Chondrocyte (in vitro differentiated cells): ENCODE measurements at regions not wholly inside any gene's neighbourhood (a gene's known extent, or its start where the extent isn't known, plus 50 kb on each side); places are given as distances from the start of the nearest gene placed in this dataset.

Experiments used
- DNase-seq: peaks from one replicate; pipeline ENCODE4 v3.0.0; 2021; ENCODE audit warnings: mixed read lengths, low spot score
- H3K27ac Mint-ChIP-seq: one replicate; pipeline ENCODE4 v1.8.0; 2021; ENCODE audit warnings: mild to moderate bottlenecking, moderate library complexity, mixed read lengths; ENCODE audit not compliant: unreplicated experiment
- H3K27me3 Mint-ChIP-seq: 2 replicates; pipeline ENCODE4 v1.8.0; 2021; ENCODE audit warnings: low read depth, mixed read lengths
- H3K36me3 Mint-ChIP-seq: 2 replicates; pipeline ENCODE4 v1.8.0; 2021; ENCODE audit warnings: low read depth, mixed read lengths
- H3K4me1 Mint-ChIP-seq: 2 replicates; pipeline ENCODE4 v1.8.0; 2021; ENCODE audit warnings: low read depth, mild to moderate bottlenecking, mixed read lengths
- H3K4me3 Mint-ChIP-seq: one replicate; pipeline ENCODE4 v1.8.0; 2021; ENCODE audit warnings: mild to moderate bottlenecking, moderate library complexity, mixed read lengths; ENCODE audit not compliant: unreplicated experiment
- H3K9me3 Mint-ChIP-seq: 2 replicates; pipeline ENCODE4 v1.8.0; 2021; ENCODE audit warnings: low read depth, mixed read lengths
- TF ChIP-seq, protein P1 (sequence below): fragments of 200-600 bp; sonication (generic); IDR thresholded peaks from 2 replicates; pipeline ENCODE4 v1.5.0; 2021; ENCODE audit warnings: antibody characterized with exemption, mild to moderate bottlenecking, moderate library complexity

DNA sequence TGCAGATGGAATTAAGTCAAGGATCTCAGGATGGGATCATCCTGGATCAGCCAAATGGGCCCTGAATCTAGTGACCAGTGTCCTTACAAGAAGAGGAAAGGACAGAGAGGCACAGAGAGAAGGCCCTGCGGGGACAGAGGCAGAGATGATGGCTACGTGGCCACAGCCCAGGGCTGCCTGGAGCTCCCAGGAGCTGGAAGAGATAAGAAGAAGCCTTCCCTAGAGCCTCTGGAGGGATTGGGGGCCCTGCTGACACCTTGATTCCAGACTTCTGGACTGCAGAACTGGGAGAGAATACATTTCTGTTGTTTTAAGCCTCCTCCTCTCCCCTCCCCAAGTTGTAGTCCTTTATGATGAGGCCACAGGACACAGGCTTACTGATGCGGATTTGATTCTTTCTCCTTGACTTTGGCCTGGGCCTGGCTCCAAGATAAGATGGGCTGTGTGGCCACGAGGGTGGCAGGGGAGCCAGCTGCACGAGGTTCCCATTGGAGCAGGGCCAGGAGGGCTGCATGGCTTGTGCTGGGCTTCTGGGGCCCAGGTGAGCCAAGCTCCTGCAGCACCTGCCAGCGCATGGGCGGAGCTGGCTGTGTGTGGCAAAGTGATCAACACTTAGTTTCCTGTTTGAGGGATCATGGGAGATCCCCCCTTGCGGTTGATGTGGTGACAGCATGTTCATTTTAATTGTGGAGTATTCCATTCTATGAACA lies 146.1 kb downstream of the IRF8 start:
- peak; percentile 56 for DNase-seq
- H3K27me3 Mint-ChIP-seq, result peaks cover 63% of the 10 kb centered on the region
- H3K4me3 Mint-ChIP-seq, result no peak overlapping the region
- H3K36me3 Mint-ChIP-seq, result no peaks in the 10 kb centered on the region
- H3K27ac Mint-ChIP-seq, result no peak overlapping the region
- H3K4me1 Mint-ChIP-seq, result no peaks in the 10 kb centered on the region
- H3K9me3 Mint-ChIP-seq, result no peaks in the 10 kb centered on the region
- TF ChIP-seq, protein P1, sequence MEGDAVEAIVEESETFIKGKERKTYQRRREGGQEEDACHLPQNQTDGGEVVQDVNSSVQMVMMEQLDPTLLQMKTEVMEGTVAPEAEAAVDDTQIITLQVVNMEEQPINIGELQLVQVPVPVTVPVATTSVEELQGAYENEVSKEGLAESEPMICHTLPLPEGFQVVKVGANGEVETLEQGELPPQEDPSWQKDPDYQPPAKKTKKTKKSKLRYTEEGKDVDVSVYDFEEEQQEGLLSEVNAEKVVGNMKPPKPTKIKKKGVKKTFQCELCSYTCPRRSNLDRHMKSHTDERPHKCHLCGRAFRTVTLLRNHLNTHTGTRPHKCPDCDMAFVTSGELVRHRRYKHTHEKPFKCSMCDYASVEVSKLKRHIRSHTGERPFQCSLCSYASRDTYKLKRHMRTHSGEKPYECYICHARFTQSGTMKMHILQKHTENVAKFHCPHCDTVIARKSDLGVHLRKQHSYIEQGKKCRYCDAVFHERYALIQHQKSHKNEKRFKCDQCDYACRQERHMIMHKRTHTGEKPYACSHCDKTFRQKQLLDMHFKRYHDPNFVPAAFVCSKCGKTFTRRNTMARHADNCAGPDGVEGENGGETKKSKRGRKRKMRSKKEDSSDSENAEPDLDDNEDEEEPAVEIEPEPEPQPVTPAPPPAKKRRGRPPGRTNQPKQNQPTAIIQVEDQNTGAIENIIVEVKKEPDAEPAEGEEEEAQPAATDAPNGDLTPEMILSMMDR, result no peak

DNA sequence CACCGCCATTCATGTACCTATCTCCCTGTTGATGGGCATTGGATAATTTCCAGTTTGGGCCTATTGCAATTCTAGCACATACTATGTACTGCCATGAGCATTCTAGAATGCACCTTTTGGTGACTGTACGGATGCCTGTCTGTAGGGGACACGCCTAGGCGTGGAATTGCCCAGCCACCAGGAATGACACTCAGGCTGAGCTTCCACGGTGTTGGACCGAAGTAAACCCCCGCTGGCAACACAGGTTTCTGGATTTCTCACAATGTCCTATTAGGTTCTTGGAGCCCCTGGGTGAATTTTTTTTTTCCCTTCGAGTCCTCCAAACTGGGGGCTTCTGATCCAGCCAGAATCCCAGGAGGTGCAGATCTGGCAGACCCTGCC lies 146.6 kb downstream of the IRF8 start:
- Mint-ChIP-seq H3K36me3 (no peaks in the 10 kb centered on the region), H3K4me3 (no peak overlapping the region), H3K27ac (no peak overlapping the region), H3K9me3 (no peaks in the 10 kb centered on the region), H3K4me1 (no peaks in the 10 kb centered on the region), H3K27me3 (peaks cover 65% of the 10 kb centered on the region)
- TF ChIP-seq, protein P1, result no peak
- DNase-seq, result peak; percentile 26

- Mint-ChIP-seq H3K4me3 (no peak overlapping the region), H3K4me1 (no peaks in the 10 kb centered on the region), H3K36me3 (no peaks in the 10 kb centered on the region), H3K27ac (no peak overlapping the region), H3K9me3 (no peaks in the 10 kb centered on the region), H3K27me3 (peaks cover 66% of the 10 kb centered on the region)
- DNase-seq, result peak; percentile 32
- TF ChIP-seq, protein P1, result no peak
Measured at GRCh38 chr16:86046026-86046425, 147.1 kb downstream of the IRF8 start.

DNA sequence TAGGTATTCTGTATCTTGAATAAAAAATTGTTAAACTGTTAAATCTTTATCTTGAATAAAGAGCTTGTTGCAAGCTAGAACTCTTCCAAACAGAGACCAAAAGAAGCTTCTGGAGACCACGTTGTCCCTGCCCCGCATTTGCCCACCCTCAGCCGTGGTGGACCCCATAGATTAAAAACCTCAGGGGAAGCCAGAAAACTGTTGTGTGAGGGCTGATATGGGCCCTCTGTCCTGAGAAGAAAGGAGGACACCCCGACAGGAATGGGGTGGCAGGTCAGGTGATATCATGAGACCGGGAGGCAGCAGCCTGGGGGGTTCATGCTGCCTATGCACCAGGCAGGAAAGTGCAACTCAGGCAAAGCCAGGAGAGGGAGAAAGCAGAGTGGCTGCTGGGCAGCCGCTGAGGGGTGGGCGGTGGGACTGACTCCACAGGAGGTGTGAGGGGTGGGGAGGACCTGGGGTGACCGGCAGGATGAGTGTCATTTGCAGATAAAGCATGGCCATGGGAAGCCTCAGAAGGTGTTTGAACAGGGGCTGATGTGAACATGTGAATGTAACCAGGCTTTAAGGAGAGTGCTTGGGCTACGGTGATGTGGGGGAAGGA lies 147.8 kb downstream of the IRF8 start:
- Mint-ChIP-seq H3K4me1 (no peaks in the 10 kb centered on the region), H3K9me3 (no peaks in the 10 kb centered on the region), H3K4me3 (no peak overlapping the region), H3K36me3 (no peaks in the 10 kb centered on the region), H3K27me3 (peaks cover 67% of the 10 kb centered on the region), H3K27ac (no peak overlapping the region)
- TF ChIP-seq, protein P1, result no peak
- DNase-seq, result peak; percentile 47

- Mint-ChIP-seq H3K27ac (no peak overlapping the region), H3K9me3 (no peaks in the 10 kb centered on the region), H3K27me3 (peaks cover 58% of the 10 kb centered on the region), H3K36me3 (no peaks in the 10 kb centered on the region), H3K4me3 (no peak overlapping the region), H3K4me1 (no peaks in the 10 kb centered on the region)
- peak; percentile 37 for DNase-seq
- TF ChIP-seq, protein P1, result no peak
Measured at GRCh38 chr16:86048221-86048620, 149.3 kb downstream of the IRF8 start.
